GM12878 (cell line): ENCODE measurements at regions not wholly inside any gene's neighbourhood (a gene's known extent, or its start where the extent isn't known, plus 50 kb on each side); places are given as distances from the start of the nearest gene placed in this dataset.
A peak's percentile ranks its signal among the peaks of the same experiment; 100 is the strongest.

Experiments used
- ATAC-seq: fragments of 200-7000 bp; cut with Tn5 transposase; 3 replicates; pipeline ENCODE4 v1.9.1; 2020; ENCODE audit warnings: mild to moderate bottlenecking, moderate library complexity
- BruUV-seq: library from RNA; stranded (reverse); fragments of 400-500 nt; replicated peaks from 2 replicates; lab custom pipeline; 2021; lab: Mats Ljungman, UMichigan
- CTCF ChIA-PET: fragments of 300-600 bp; sonication (Branson Sonifier 250); formaldehyde crosslinking; extraction: SDS; loops from one replicate; lab custom pipeline; 2021; ENCODE audit warnings: inconsistent platforms; lab: Yijun Ruan, JAX
- POLR2A ChIA-PET: fragments of 350-600 bp; formaldehyde crosslinking; extraction: SDS; loops from one replicate; lab custom pipeline; 2021; ENCODE audit warnings: inconsistent platforms; lab: Charles Lee
- RAD21 ChIA-PET: fragments of 300-600 bp; sonication (Branson Sonifier 250); formaldehyde crosslinking; loops from one replicate; lab custom pipeline; 2023; ENCODE audit warnings: antibody characterized with exemption; ENCODE audit not compliant: unreplicated experiment; lab: Charles Lee
- SMC1A ChIA-PET: fragments of 300-600 bp; sonication (Branson Sonifier 250); formaldehyde crosslinking; loops from one replicate; lab custom pipeline; 2023; ENCODE audit not compliant: unreplicated experiment, uncharacterized antibody; lab: Charles Lee
- DNase-seq: peaks from one replicate; pipeline ENCODE4 v3.0.0-alpha.2; 2011; ENCODE audit warnings: low read depth, low spot score
- FAIRE-seq: peaks from 3 replicates; lab custom pipeline; 2011; peaks lifted over from hg19 to GRCh38; lab: Jason Lieb, UNC
- H2AFZ ChIP-seq: 2 replicates; pipeline ENCODE4 v1.6.0; 2011; ENCODE audit warnings: low read depth, low read length, control low read depth; ENCODE audit not compliant: control insufficient read depth
- H3K27ac ChIP-seq: 2 replicates; pipeline ENCODE4 v1.5.1; 2011; ENCODE audit warnings: control low read depth; ENCODE audit not compliant: control insufficient read depth, insufficient read depth
- H3K27me3 ChIP-seq, 2 experiments: replicated peaks in 1 of 2; 2 replicates each; pipeline versions ENCODE4 v1.6.0 to v1.6.1; 2011; ENCODE audit warnings: low read length in 1 of 2; ENCODE audit not compliant: control insufficient read depth in 2 of 2, insufficient read depth in 2 of 2
- H3K36me3 ChIP-seq, 2 experiments: 2 replicates each; pipeline ENCODE4 v1.5.1; 2011; ENCODE audit warnings: low read length in 1 of 2; ENCODE audit not compliant: control insufficient read depth in 2 of 2, insufficient read depth in 2 of 2
- H3K4me1 ChIP-seq: 2 replicates; pipeline ENCODE4 v1.6.1; 2011; ENCODE audit warnings: mild to moderate bottlenecking, low read length, moderate library complexity, mixed read lengths; ENCODE audit not compliant: control insufficient read depth, insufficient read depth
- H3K4me2 ChIP-seq: 2 replicates; pipeline ENCODE4 v1.6.0; 2011; ENCODE audit warnings: control low read depth; ENCODE audit not compliant: control insufficient read depth, insufficient read depth
- H3K4me3 ChIP-seq: fragments of 200-600 bp; sonication (generic); 2 replicates; pipeline ENCODE4 v1.5.1; 2016
- H3K79me2 ChIP-seq: 2 replicates; pipeline ENCODE4 v1.6.0; 2011; ENCODE audit warnings: low read length; ENCODE audit not compliant: control insufficient read depth, insufficient read depth
- H3K9ac ChIP-seq: 2 replicates; pipeline ENCODE4 v1.8.0; 2011; ENCODE audit warnings: low read length, control low read depth, mixed read lengths; ENCODE audit not compliant: control insufficient read depth, insufficient read depth
- H3K9me3 ChIP-seq: replicated peaks from 3 replicates; pipeline ENCODE4 v1.5.1; 2011; ENCODE audit warnings: mild to moderate bottlenecking, low read length; ENCODE audit not compliant: control insufficient read depth, insufficient read depth
- H4K20me1 ChIP-seq: 2 replicates; pipeline ENCODE4 v1.6.0; 2011; ENCODE audit not compliant: control insufficient read depth, insufficient read depth
- BCL11A ChIP-seq: IDR thresholded peaks from 2 replicates; pipeline ENCODE4 v1.6.1; 2011; ENCODE audit warnings: low read depth, low read length
- BMI1 ChIP-seq: fragments of 450-650 bp; IDR thresholded peaks from 2 replicates; pipeline ENCODE4 v1.6.1; 2016; ENCODE audit warnings: mild to moderate bottlenecking, moderate library complexity, borderline replicate concordance
- CBFB ChIP-seq: IDR thresholded peaks from 2 replicates; pipeline ENCODE4 v1.6.1; 2016; ENCODE audit warnings: antibody characterized with exemption, low read depth
- CHD1 ChIP-seq: IDR thresholded peaks from 2 replicates; pipeline ENCODE4 v1.6.1; 2012; ENCODE audit warnings: low read depth, low read length, improper control_type of control experiment
- CREB1 ChIP-seq: IDR thresholded peaks from 2 replicates; pipeline ENCODE4 v1.6.1; 2012; ENCODE audit warnings: low read depth, mild to moderate bottlenecking, inconsistent platforms
- EGR1 ChIP-seq, 2 experiments: IDR thresholded peaks; 1 replicate in 1 of 2; 2 replicates in 1 of 2; pipeline ENCODE4 v1.6.1; 2011 to 2012; ENCODE audit warnings: low read depth in 2 of 2, low read length in 2 of 2, borderline replicate concordance in 1 of 2, mild to moderate bottlenecking in 1 of 2, moderate library complexity in 1 of 2
- EP300 ChIP-seq, 2 experiments: fragments of 150-350 bp in 1 of 2; IDR thresholded peaks; 2 replicates each; pipeline ENCODE4 v1.6.1; 2011 to 2012; ENCODE audit warnings: low read depth in 2 of 2, low read length in 2 of 2, borderline replicate concordance in 1 of 2, improper control_type of control experiment in 1 of 2, inconsistent platforms in 1 of 2; ENCODE audit not compliant: control insufficient read depth in 1 of 2
- ETV6 ChIP-seq, 2 experiments: fragments of 450-650 bp in 1 of 2; IDR thresholded peaks in 1 of 2; conservative IDR thresholded peaks in 1 of 2; 2 replicates each; pipeline ENCODE4 v1.6.1; 2014; ENCODE audit warnings: antibody characterized with exemption in 1 of 2, borderline replicate concordance in 1 of 2, low read depth in 1 of 2, mild to moderate bottlenecking in 1 of 2, moderate library complexity in 1 of 2
- IRF4 ChIP-seq: IDR thresholded peaks from 2 replicates; pipeline ENCODE4 v1.6.1; 2011; ENCODE audit warnings: low read depth, low read length
- MTA3 ChIP-seq: IDR thresholded peaks from 2 replicates; pipeline ENCODE4 v1.6.1; 2012; ENCODE audit warnings: low read length, inconsistent platforms, borderline replicate concordance
- NFYA ChIP-seq: IDR thresholded peaks from 2 replicates; pipeline ENCODE4 v1.6.1; 2011; ENCODE audit warnings: low read depth, mild to moderate bottlenecking, low read length, improper control_type of control experiment, borderline replicate concordance
- PBX3 ChIP-seq: IDR thresholded peaks from 2 replicates; pipeline ENCODE4 v1.6.1; 2011; ENCODE audit warnings: mild to moderate bottlenecking, low read depth, low read length, moderate library complexity; ENCODE audit not compliant: insufficient replicate concordance
- PML ChIP-seq: IDR thresholded peaks from 2 replicates; pipeline ENCODE4 v1.6.1; 2012; ENCODE audit warnings: low read length, inconsistent platforms
- RCOR1 ChIP-seq: conservative IDR thresholded peaks from 2 replicates; pipeline ENCODE4 v1.6.1; 2012; ENCODE audit warnings: low read depth, low read length, improper control_type of control experiment
- SPI1 ChIP-seq: IDR thresholded peaks from 2 replicates; pipeline ENCODE4 v1.6.1; 2011; ENCODE audit warnings: low read depth, mild to moderate bottlenecking, low read length, moderate library complexity, borderline replicate concordance; ENCODE audit not compliant: insufficient read depth
- SREBF2 ChIP-seq: IDR thresholded peaks from 2 replicates; pipeline ENCODE4 v1.6.1; 2012; ENCODE audit warnings: mild to moderate bottlenecking, low read length
- ZNF384 ChIP-seq: IDR thresholded peaks from 2 replicates; pipeline ENCODE4 v1.6.1; 2012; ENCODE audit warnings: low read depth, mild to moderate bottlenecking, low read length, improper control_type of control experiment, borderline replicate concordance
- ZSCAN29 ChIP-seq: fragments of 450-650 bp; IDR thresholded peaks from 2 replicates; pipeline ENCODE4 v1.6.1; 2017; ENCODE audit warnings: mild to moderate bottlenecking, moderate library complexity
- WGBS: methylation state at CpG from one replicate; pipeline ENCODE4 v1.1.6; 2016; ENCODE audit warnings: low lambda C conversion rate; ENCODE audit not compliant: insufficient replicate concordance, insufficient coverage; ENCODE audit errors: missing lambda C conversion rate; 5-methylcytosine and 5-hydroxymethylcytosine counted together
- in situ Hi-C: fragments of 300-500 bp; cut with MboI; formaldehyde crosslinking; loops from 9 replicates; pipeline ENCODE4 v1.14.3; 2018; ENCODE audit warnings: mixed read lengths
- intact Hi-C: fragments of 100-400 bp; cut with micrococcal nuclease; formaldehyde crosslinking; loops from one replicate; pipeline ENCODE4 v1.14.2; 2022; ENCODE audit not compliant: unreplicated experiment
- TF ChIP-seq, protein P1 (sequence below): IDR thresholded peaks from 2 replicates; pipeline ENCODE4 v1.6.1; 2011; ENCODE audit warnings: low read depth, low read length, improper control_type of control experiment, borderline replicate concordance

DNA sequence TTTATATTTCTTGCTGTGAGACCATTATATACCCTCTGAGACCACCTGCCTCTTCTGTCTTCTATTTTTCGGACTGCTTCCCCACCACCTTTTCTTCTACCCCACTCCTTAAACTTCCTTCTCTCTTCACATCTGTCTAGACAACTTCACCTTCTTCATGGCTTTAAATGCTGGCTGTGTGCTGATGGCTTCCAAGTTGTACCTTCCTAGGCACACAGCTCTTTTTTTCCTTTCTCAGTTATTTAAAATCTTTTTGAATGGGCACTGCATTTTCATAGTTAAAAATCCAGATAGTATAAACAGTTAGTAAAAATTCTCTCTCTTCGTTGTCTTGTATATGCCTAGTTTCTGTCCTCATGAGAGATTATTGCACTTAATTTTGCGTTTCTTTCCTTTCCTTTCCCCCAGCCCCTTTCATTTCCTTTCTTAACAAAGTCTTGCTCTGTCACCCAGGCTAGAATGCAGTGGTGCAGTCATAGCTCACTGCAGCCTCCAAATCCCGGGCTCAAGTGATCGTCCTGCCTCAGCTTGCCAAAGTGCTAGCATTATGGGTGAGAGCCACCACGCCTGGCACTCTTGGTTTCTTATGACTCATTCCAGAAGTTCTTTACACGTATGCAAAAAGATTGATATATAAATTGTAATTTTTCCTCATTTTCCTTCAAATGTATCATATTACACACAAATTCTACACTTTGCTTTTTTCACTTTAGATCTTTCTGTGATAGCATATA is 114.3 kb downstream of the NPIPB5 start:
- H2AFZ ChIP-seq: no peak overlapping the region
- 10% methylated on average over 7 of the region's 7 CpGs for WGBS
- ChIA-PET SMC1A (interaction anchor here (0.6 to 1.4 kb wide), 2 partner anchors 13 to 1068 kb away, joined by 3 read pairs; no protein-coding TSS in a partner anchor), POLR2A (no interaction called here), CTCF (no interaction called here), RAD21 (no interaction called here)
- no peaks in the 10 kb centered on the region for H3K79me2 ChIP-seq
- H3K27ac ChIP-seq: no peak overlapping the region
- no peaks in the 10 kb centered on the region for H3K36me3 ChIP-seq
- FAIRE-seq (no peak), DNase-seq (no peak), ATAC-seq (peak; percentile 38; the same call in 1 of the 3 replicates)
- no peak overlapping the region for H3K4me3 ChIP-seq
- peaks cover 0 to 5% of the 10 kb centered on the region in 2 experiments; a peak in 2 of 4 replicates for H3K27me3 ChIP-seq
- TF ChIP-seq CHD1 (no peak), EP300 (IDR thresholded peaks at IDR 0.05; ENCODE audit: borderline replicate concordance in 1 of 2, control insufficient read depth in 1 of 2, low read depth in 2 of 2, low read length in 2 of 2) (no peak), CBFB (no peak), PML (no peak), NFYA (no peak), RCOR1 (no peak), SPI1 (no peak), EGR1 (IDR thresholded peaks at IDR 0.05; ENCODE audit: borderline replicate concordance in 1 of 2, low read depth in 2 of 2, low read length in 2 of 2) (no peak), SREBF2 (no peak), ZSCAN29 (no peak), IRF4 (no peak), MTA3 (no peak), BCL11A (no peak), ZNF384 (no peak), BMI1 (no peak), PBX3 (no peak), ETV6 (conservative IDR thresholded peaks at IDR 0.05 in 1 of 2, IDR thresholded peaks at IDR 0.05 in 1 of 2; ENCODE audit: borderline replicate concordance in 1 of 2, low read depth in 1 of 2) (no peak), CREB1 (no peak)
- TF ChIP-seq, protein P1, sequence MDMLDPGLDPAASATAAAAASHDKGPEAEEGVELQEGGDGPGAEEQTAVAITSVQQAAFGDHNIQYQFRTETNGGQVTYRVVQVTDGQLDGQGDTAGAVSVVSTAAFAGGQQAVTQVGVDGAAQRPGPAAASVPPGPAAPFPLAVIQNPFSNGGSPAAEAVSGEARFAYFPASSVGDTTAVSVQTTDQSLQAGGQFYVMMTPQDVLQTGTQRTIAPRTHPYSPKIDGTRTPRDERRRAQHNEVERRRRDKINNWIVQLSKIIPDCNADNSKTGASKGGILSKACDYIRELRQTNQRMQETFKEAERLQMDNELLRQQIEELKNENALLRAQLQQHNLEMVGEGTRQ: no peak
- intact Hi-C loops (no loop called here), in situ Hi-C loops (no loop called here)
- no peak overlapping the region for H3K4me2 ChIP-seq
- H3K9ac ChIP-seq: no peak overlapping the region
- H4K20me1 ChIP-seq: no peaks in the 10 kb centered on the region
- no peaks in the 10 kb centered on the region for H3K9me3 ChIP-seq
- H3K4me1 ChIP-seq: no peaks in the 10 kb centered on the region
- no TSS peak for BruUV-seq
